CD4-positive, alpha-beta T cell treated with Interleukin-6 at 100 ng/mL for 8 hours (primary cell): ENCODE measurements at regions not wholly inside any gene's neighbourhood (a gene's known extent, or its start where the extent isn't known, plus 50 kb on each side); places are given as distances from the start of the nearest gene placed in this dataset.

Experiments used
- DNase-seq: peaks from one replicate; pipeline ENCODE4 v3.0.0-alpha.2; 2020; ENCODE audit warnings: mixed read lengths, low spot score

DNA sequence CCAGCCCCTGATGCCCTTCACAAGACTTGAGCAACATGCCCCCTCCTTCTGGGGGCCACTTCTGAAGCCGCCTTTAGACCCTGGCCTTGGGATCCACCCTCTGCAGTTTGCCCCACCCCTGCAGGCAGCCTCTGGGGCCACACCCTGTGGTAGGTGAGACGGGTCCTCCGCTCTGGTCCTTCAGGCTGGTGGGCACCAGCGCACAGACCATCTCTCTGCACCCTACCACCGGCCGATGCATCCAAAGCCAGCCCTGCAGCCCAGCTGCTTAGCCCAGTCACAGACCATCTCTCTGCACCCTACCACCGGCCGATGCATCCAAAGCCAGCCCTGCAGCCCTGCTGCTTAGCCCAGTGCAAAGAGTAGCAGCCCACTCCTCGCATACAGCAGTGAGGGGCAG is 159.3 kb upstream of the ECI2 start:
- DNase-seq: no peak

DNA sequence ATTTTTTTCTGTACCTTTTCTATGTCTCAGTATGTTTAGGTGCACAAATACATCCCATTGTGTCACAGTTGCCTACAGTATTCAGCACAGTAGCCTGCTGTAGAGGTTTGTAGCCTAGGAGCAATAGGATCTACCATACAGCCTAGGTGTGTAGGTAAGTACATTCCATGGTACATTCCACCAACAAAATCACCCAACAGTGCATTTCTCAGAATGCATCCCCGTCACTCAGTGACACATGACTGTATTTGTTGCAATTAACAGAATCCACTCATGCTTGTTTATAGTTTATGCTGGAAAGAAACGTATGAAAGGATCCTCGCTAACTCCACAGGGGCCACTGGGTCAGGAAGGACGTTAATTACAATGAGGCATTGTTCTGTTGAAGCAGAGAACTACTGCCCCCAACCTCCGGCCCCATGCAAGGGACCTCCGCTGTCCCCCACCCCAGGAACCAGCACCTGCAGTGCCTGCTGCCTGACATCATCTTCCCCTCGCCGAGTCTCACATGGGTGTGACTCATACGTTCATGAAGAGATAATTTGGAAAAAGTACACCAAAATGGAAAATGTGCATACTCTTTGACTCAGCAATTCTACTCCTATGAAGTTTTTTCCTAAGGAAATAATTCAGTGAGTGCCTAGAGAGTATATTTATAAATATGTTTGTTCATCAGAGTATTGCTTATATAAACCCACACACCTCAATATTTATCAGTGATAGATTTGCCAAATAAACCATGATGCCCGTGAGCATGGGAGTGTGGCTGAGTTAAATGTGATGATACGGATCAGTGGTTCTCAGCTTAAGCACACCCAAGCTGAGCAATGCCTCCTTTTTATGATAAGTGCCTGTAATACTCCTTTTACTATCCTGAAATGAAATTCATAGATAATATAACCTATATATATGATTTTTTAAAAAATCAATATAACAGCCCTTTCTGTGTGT is 156.4 kb upstream of the ECI2 start:
- no peak for DNase-seq

DNA sequence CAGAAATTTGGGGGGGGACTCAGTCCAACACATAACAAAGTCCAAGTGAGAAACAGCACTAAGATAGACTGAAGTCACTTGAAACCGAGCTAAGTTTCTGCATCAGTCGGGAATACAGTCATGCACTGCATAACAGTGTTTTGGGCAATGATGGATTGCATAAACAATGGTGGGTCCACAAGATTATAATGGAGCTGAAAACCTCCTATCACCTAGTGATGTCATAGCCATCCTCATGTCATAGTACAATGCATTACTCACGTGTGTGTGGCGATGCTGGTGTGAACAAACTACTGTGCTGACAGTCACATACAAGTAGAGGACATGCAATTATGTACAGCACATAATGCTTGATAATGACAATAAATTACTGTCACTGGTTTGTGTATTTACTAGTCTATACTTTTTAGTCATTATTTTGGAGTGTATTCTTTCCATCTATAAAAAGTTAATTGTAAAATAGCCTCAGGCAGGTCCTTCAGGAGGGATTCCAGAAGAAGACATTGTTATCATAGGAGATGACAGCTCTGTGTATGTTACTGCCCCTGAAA is 154.5 kb upstream of the ECI2 start:
- no peak for DNase-seq

DNA sequence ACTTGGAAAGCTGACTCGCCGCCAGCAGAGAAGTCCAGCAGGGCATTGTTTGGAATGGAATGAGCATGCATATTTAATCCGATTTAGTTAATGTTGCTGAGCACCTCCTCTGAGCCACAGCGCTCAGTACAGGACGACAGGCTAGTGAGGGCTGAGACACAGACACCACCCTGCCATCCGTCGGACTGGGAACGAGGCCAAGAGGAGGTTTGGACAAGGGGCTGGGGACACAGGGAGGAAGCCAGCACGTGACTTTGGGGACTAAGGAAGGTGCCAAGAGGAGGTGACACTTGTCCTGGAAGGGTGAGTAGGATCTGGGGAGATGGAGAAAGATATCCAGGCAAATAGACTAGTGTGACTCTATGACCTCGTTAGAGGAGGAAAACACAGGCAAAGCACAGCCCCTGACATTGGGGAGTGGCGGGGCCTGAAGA is 152.5 kb upstream of the ECI2 start:
- DNase-seq: no peak

DNA sequence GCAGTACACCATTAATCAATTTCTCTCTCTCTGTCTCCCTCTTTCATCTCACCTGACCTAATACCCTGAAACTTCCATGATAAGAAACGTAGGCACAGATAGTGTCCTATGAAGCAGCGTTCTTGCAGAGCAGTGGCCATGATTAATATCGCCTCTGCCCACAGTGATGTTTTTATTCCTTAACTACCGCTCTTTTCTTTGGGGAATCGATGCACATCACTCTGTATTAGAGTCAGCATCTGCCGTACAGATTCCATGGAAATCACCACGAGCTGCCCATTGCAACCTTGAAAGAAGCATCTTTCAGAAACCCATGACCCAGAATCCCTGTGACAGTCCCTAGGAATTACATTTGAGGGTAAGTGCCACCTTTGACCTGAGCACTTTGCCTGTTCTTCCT is 152.0 kb upstream of the ECI2 start:
- no peak for DNase-seq

DNA sequence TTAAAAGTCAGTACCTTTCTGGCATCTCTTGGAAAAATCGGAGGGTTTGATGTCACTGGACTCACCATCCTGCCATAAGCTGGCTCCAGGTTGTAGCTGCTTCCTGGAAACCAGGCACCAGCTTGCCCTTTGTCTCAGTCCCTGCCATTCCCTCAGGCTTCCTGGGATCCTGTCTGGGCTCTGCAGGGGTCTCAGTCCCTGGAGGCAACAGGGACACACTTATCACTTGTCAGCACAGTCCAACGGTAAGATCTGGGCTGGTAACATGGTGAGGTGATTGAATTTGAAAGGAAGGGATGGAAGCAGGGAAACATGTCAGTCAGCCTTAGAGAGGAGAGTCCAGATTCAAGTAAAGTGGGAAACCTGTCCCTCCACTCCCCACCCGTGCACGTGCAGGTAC is 147.6 kb upstream of the ECI2 start:
- DNase-seq: no peak

DNA sequence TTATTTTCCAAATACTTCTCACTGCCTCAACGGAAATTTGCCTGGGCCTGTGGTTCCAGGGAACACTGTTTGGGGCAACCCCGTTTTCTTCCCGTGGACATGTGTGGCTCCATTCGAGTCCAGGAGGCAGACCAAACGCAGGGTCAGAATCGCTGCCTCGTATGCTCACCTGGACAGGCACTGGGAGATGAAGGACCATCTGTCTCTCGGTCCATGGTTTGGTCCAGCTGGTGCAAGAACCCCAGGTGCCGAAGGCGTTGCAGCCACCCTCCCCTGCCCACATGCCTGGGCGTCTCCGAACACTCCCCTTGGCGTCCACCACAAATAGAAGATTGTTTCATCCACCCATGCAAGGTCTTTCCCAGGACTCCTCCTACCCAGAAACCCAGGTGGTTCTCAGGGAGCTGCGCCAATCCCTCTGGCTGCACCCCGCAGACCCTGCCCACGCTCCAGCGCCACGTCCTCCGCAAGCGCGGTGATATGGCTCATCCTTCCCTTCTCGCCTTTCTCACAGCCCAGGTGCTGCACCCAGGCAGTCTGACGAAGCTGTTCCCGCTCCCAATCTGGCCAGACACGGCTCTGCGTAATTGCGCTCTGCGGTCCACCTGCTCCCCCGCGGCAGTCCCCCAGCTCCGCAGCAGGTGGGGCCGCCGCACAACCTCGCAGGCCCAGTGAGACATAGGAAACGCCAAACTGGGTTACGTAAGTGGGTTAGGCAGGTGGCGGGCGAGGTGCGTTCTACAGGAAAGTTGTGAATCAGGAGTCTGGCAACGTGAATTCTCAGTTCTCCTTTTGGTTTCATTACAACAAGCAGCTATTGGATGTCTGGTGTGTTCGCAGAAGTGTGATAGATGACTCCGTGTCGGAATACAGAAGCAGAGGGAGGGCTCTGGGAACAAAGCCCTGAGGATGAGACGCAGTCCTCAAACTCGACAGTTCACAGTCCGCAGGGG is 146.2 kb upstream of the ECI2 start:
- no peak for DNase-seq

DNA sequence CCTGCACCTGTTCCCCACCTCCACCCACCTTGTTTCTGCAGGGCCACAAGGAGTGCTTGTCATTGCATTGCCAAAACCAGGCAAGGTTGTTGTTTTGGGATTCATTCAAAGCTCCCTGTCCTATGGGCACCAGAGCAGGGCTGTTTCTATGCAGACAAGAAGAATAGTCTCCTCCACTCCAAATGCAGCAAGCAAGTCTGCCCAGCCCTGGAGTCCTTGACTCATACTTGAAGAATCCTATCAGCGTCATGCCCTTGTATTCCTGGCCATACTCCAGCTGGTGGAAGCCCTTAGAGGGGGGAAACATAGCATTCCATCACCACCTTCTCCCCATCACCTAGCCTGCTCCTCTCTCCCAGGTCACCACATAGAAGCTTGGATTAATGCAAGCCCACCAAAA is 145.3 kb upstream of the ECI2 start:
- DNase-seq: no peak

DNA sequence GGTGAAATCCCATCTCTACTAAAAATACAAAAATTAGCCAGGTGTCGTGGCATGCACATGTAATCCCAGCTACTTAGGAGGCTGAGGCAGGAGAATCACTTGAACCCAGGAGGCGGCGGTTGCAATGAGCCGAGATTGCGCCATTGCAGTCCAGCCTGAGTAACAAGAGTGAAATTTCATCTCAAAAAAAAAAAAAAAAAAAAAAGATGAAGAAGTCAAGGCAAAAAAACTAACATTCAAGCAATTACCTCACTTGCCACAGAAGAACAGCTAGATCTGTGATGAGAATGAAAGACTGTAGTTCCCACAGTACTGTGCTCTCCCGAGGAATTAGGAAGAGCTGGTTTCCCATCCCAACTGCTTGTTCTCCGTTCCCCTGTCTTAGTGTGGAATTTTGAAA is 144.7 kb upstream of the ECI2 start:
- DNase-seq: no peak

DNA sequence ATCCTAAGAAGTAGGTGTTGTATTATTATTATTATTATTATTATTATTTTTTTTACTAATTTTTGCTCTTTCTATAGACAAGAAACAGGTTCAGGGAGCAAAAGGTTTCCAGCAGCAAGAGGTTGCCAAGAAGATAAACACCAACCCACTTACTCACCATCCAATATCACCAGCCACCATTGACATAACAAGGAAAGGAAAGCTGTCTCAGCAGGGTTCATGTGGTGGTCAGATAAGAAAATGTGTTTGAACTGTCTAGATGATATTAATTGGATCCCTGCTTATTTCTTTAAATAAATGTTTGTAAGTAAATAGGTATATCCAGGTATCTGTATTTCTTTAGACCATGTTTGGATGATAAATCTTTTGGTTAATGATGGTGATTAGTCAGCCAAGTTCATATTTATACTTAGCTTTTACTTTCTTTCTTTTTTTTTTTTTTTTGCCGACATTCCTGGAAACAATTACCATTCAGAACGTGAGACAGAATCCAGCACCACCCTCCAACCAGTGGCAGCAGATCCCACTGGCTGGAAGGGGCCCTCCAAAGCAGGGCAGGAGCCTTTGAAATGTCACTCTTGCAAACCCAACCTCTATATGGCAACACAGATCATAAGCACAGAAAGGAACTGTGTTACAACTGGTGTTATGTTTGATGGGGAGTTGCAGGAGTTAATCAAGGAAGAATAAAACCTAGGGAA is 139.2 kb upstream of the ECI2 start:
- DNase-seq: no peak

DNA sequence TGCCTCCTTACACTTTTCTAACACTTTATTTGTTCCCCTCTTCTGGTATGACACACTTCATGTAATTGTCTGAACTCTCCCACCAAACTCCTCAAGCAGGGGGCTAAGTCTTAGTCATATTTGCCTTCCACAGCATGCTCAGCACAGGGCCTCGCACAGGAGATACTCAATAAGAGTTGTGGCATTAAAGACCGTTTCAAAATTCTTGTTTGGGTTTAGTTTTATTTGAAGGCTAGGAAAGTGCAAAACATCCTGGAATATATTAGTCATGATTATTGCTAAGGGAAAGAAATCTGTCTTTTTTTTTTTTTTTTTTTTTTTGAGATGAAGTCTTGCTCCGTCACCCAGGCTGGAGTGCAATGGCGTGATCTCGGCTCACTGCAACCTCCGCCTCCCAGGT is 137.6 kb upstream of the ECI2 start:
- DNase-seq: no peak

DNA sequence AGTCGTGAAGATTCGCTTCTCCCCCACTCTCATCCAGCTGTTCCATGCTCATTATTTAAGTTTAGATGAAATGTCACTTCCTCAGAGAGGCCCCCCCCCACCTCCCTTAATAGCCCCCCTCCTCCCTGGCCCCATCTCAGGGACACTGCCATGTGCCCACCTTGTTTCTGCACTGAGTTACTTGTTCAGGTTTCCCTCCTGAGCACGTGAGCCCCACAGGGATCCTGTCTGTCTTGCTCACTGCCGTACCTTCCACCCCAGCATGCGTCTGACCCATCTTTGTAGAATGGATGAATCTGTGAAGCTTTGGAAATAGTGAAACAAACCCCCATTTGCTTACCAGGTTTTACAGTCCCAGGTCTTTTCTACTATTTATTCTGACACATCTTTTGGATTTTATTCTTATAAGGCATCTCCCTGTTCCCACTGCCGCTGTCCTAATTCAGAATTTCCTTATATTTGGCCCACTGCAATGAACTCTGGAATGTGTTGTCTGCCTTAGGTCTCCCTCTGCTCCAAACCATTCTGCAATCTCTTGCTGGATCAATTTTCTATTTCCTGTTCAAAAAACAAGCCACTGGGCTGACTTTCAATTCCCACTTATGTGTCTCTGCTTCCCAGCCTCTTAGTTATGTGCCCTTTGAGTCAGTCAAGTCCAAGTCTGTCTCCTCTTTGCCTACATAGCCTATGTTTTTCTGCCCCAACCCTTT is 136.5 kb upstream of the ECI2 start:
- no peak for DNase-seq

DNA sequence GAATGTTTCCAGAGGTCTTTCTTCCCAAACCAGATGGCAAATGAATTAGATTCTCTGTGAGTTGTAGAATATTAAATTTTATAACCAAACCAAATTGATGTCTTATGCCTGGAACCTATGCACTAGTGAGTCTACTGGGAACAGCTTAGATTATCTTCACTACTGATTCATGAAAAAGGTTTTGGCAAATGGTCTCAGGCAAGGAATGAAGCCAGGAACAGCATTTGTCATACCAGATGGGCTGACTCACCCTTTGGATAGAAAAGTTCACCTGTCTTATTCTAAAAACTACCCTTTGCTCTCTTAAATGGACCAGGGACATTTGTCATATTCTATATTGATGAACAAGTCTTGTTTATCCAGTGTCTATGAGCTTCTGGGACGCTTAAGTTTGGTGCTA is 135.4 kb upstream of the ECI2 start:
- no peak for DNase-seq

DNA sequence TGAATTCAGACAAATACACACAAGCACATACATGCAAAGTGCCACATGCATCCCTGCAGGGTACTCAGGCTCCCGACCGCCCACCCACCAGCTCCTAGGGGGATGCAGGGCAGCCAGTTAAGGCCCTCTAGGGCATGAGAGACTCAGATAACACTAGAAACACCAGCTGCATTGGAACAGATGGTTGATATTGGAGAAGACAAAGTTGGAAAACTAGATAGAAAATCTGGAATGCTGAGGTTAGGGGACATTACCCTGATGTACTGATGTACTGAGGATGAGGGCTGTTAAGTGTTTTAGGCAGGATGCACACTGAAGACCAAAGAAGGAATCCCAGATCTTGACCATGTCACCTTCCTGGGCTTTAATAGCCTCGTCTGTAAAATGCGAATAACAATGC is 134.6 kb upstream of the ECI2 start:
- DNase-seq: no peak

DNA sequence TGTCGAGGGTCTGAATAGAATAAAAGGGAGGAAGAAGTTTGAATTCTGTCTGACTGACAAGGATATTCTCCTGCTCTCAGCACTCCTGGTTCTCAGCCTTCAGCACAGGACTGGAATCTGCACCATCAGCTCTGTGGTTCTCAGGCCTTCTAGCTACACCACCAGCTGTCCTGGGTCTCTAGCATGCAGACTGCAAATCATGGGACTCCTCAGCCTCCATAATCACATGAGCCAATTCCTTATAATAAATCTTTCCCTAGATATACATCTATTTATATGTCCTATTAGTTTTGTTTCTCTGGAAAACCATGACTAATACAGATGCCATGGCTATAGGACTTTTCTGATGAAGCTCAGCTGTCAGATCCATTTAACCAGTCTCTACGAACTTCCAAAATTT is 132.8 kb upstream of the ECI2 start:
- no peak for DNase-seq

DNA sequence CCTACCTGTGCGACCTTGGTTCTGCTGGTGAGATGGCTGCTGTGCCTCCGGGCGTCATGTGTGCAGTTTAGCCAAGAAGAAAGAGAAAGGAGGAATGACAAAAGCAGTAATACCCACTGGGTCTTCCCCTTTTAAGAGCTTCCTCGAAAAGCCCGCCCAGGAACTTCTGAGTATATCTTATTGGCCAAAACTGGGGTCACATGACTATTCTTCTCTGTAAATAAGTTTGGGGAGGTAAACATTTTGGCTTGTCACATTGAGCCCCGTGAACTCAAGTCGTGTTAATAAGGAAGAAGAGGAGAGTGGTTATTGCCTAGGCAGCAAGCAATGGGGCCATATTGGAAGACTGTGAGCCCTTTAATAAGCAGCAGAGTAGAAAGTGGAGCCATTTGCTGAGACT is 130.4 kb upstream of the ECI2 start:
- DNase-seq: no peak

DNA sequence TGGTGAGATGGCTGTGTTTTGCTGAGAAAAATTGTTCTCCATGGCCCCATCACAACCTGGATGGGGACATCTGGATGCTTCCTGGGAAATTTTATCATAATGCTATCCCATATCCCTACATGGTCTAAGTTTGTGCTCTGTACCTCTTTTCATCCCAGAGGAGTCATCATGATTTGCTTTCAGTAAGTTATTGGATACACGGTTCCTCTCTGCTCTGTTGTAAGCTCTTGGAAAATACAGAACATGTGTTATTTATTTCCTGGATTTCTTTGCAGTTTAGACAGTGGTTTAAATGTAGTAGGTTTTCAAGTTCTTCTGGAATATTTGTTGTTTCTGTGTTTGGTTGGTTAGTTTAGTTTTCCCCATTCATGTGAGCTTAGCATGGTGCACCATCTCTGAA is 129.2 kb upstream of the ECI2 start:
- no peak for DNase-seq

DNA sequence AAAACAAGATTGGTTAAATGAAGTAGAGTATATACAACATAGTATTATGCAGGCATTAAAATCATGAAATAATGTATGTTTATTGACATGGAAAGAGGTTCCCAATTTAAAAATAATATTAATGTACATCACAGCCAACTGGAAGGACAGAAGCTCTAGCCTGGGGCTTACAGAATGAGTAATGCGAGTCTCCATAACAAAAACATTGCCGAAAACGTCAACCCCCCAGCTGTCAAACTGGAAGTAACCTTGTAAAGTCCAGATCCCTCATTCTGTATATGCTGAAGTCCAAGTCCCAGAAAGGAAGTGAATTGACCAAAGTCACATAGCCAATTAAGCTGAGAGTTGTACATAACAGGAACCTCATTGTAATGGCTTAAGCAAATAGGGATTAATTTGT is 128.7 kb upstream of the ECI2 start:
- no peak for DNase-seq

DNA sequence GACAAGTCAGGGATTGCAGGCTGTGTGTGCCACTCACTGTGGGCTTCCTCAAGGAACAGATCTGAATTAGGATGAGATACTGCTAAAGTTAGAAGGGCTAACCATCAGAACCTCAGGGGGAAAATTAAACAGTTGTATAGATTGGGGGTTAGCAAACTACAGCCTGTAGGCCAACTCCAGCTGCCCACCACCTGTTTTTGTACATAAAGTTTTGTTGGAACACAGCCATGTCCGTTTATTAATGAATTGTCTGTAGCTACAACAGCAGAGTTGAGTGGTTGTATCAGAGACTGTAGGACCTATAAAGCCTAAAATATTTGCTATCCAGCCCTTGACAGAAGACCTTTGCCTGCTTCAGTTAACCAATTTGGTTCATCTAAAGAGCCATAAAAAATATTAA is 127.2 kb upstream of the ECI2 start:
- DNase-seq: no peak

DNA sequence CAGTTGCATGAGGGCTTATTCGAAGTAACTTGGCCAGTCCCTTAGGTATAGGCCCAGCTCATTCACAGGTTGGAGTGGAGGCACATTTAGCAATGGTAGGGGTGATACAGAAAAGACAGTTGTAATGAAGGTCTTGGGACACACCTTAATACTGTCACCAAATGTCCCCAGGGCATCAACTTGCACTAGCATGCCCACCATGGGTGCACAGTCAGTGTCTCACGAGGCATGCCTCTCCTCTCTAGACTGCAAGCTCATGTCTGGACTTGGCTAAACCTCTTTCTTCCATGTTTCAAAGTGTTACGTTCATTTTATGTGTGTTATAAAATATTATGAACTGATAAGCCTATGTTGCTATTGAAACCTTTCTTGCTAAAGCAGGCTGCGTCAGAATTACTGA is 124.0 kb upstream of the ECI2 start:
- DNase-seq: no peak

DNA sequence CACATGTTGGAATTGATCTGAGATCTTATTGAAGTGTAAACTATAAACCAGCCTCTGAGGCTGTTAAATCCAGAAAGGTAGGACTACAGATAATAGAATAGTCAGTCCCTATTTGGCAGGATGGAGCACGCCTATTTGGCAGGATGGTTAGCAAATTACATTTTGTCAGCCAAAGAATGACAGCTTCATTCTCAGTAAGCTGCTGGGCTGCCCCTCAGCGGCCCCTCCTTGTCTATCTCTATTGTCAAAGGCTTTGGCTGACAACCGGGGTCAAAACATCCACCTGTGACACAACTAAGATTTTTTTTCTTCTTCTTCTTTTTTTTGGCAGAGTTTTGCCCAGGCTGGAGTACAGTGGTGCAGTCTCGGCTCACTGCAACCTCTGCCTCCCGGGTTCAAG is 123.4 kb upstream of the ECI2 start:
- DNase-seq: no peak
